ENCODE measurements at regions not wholly inside any gene's neighbourhood (a gene's known extent, or its start where the extent isn't known, plus 50 kb on each side); places are given as distances from the start of the nearest gene placed in this dataset.

GRCh38 chr15:37789397-37789786, 145.0 kb upstream of the TMCO5A start:
- CTCF ChIA-PET = no interaction called here
- no TSS peak for BruUV-seq (replicated peaks)
- in situ Hi-C loops (cut with HindIII; ENCODE audit: low pct_unique_long_range_greater_than_20kb, low sequenced_read_pairs) = no loop called here

GRCh38 chr15:37789881-37790280, 144.6 kb upstream of the TMCO5A start:
- peaks cover 2% of the 10 kb centered on the region; the same call in 1 of the 2 replicates for H3K9me3 ChIP-seq (ENCODE audit: control insufficient read depth, insufficient read depth, low read depth, low read length)
- BruUV-seq (replicated peaks) = no TSS peak
- H3K36me3 ChIP-seq (ENCODE audit: control insufficient read depth, insufficient read depth, low read length) = no peaks in the 10 kb centered on the region
- TF ChIP-seq POLR2AphosphoS5 (IDR thresholded peaks at IDR 0.05; ENCODE audit: low read depth, low read length) (no peak), REST (IDR thresholded peaks at IDR 0.05; ENCODE audit: insufficient read depth in 1 of 2, low read depth in 2 of 2, low read length in 1 of 2) (no peak), CTCF (IDR thresholded peaks at IDR 0.05) (no peak), TCF7L2 (IDR thresholded peaks at IDR 0.05; ENCODE audit: low read depth, low read length) (no peak), SIN3A (IDR thresholded peaks at IDR 0.05; ENCODE audit: borderline replicate concordance, insufficient read depth, low read depth, low read length) (no peak)
- intact Hi-C loops (cut with micrococcal nuclease; ENCODE audit: unreplicated experiment) = no loop called here
- in situ Hi-C loops (cut with HindIII; ENCODE audit: low pct_unique_long_range_greater_than_20kb, low sequenced_read_pairs) = no loop called here
- ChIA-PET CTCF (no interaction called here), POLR2A (no interaction called here)
- no peaks in the 10 kb centered on the region for H3K4me1 ChIP-seq (ENCODE audit: control insufficient read depth, insufficient read depth, low read length)
- ATAC-seq (no peak), DNase-seq (ENCODE audit: low read depth, low spot score) (no peak)
- no peak overlapping the region for H3K4me3 ChIP-seq (ENCODE audit: low read depth in 2 of 2, low read length in 2 of 2)
- no peak overlapping the region for H3K27ac ChIP-seq (ENCODE audit: low read length)
- H3K27me3 ChIP-seq (ENCODE audit: control insufficient read depth, insufficient read depth, low read length) = no peaks in the 10 kb centered on the region

More at GRCh38 chr15:37789397-37789786, 145.0 kb upstream of the TMCO5A start:
- DNase-seq (ENCODE audit: low read depth, low spot score) (no peak), ATAC-seq (no peak)
- intact Hi-C loops (cut with micrococcal nuclease; ENCODE audit: unreplicated experiment) = no loop called here
- TF ChIP-seq REST (IDR thresholded peaks at IDR 0.05; ENCODE audit: insufficient read depth in 1 of 2, low read depth in 2 of 2, low read length in 1 of 2) (no peak), SIN3A (IDR thresholded peaks at IDR 0.05; ENCODE audit: borderline replicate concordance, insufficient read depth, low read depth, low read length) (no peak), CTCF (IDR thresholded peaks at IDR 0.05) (no peak), TCF7L2 (IDR thresholded peaks at IDR 0.05; ENCODE audit: low read depth, low read length) (no peak), POLR2AphosphoS5 (IDR thresholded peaks at IDR 0.05; ENCODE audit: low read depth, low read length) (no peak)
- Histone ChIP-seq H3K4me3 (ENCODE audit: low read depth in 2 of 2, low read length in 2 of 2) (no peak overlapping the region), H3K27me3 (ENCODE audit: control insufficient read depth, insufficient read depth, low read length) (no peaks in the 10 kb centered on the region), H3K36me3 (ENCODE audit: control insufficient read depth, insufficient read depth, low read length) (no peaks in the 10 kb centered on the region), H3K9me3 (ENCODE audit: control insufficient read depth, insufficient read depth, low read depth, low read length) (peaks cover 2% of the 10 kb centered on the region; the same call in 1 of the 2 replicates), H3K4me1 (ENCODE audit: control insufficient read depth, insufficient read depth, low read length) (no peaks in the 10 kb centered on the region), H3K27ac (ENCODE audit: low read length) (no peak overlapping the region)
- POLR2A ChIA-PET = no interaction called here

All from Panc1 (cell line).